ENCODE measurements at regions not wholly inside any gene's neighbourhood (a gene's known extent, or its start where the extent isn't known, plus 50 kb on each side); places are given as distances from the start of the nearest gene placed in this dataset.

DNA sequence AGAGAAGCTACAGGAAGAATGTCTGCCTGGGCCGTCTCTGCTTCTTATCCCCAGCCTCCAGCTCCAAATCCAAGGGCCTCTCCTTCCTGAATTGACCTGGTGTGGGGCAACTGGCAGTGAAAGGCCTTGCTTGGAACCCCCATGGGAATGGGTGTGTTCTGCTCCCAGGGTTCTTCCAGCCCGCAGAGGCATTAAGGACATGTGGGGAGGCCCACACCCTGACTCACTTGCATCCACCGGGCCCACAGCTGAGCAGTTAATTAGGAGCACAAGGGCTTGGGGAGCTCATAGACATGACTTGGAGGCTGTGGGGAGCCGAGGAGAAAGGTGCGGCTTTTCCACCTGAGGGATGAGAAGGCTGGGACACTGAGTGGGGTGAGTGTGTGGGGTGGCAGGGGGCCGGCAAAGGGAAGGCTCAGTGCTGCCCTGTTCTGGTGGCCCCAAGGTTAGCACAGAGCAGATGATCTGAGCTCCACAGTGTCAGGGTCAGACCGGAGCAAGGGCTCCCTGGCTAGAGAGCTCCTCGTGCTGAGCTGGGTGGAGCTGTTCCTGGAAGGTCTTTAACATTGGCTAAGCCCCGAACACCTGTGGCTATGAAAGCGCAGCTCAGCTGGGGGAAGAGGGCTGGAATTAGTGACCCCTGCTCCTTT, 64.5 kb upstream of the NECTIN1 start:
- TF ChIP-seq EZH2 (IDR thresholded peaks at IDR 0.05; ENCODE audit: borderline replicate concordance): no peak
- TF ChIP-seq, protein P1, sequence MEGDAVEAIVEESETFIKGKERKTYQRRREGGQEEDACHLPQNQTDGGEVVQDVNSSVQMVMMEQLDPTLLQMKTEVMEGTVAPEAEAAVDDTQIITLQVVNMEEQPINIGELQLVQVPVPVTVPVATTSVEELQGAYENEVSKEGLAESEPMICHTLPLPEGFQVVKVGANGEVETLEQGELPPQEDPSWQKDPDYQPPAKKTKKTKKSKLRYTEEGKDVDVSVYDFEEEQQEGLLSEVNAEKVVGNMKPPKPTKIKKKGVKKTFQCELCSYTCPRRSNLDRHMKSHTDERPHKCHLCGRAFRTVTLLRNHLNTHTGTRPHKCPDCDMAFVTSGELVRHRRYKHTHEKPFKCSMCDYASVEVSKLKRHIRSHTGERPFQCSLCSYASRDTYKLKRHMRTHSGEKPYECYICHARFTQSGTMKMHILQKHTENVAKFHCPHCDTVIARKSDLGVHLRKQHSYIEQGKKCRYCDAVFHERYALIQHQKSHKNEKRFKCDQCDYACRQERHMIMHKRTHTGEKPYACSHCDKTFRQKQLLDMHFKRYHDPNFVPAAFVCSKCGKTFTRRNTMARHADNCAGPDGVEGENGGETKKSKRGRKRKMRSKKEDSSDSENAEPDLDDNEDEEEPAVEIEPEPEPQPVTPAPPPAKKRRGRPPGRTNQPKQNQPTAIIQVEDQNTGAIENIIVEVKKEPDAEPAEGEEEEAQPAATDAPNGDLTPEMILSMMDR (IDR thresholded peaks at IDR 0.05; ENCODE audit: poor library complexity): no peak

Measured in hepatocyte (in vitro differentiated cells).